H1 (cell line): ENCODE measurements at regions not wholly inside any gene's neighbourhood (a gene's known extent, or its start where the extent isn't known, plus 50 kb on each side); places are given as distances from the start of the nearest gene placed in this dataset.

Experiments used
- CTCF ChIA-PET: fragments of 300-600 bp; sonication (Branson Sonifier 250); formaldehyde crosslinking; loops from one replicate; lab custom pipeline; 2021; ENCODE audit not compliant: partially characterized antibody; lab: Charles Lee
- POLR2A ChIA-PET: fragments of 300-600 bp; sonication (Branson Sonifier 250); formaldehyde crosslinking; loops from one replicate; lab custom pipeline; 2021; ENCODE audit warnings: inconsistent platforms; ENCODE audit not compliant: partially characterized antibody; lab: Charles Lee
- DNase-seq, 2 experiments: peaks; one replicate each; pipeline versions ENCODE4 v3.0.0 to v3.0.0-alpha.2; 2010 to 2022; ENCODE audit warnings: low spot score in 2 of 2, low read depth in 1 of 2, mixed read lengths in 1 of 2
- FAIRE-seq: peaks from 2 replicates; lab custom pipeline; 2011; peaks lifted over from hg19 to GRCh38; lab: Jason Lieb, UNC
- H2AFZ ChIP-seq: 2 replicates; pipeline ENCODE4 v1.8.1; 2012; ENCODE audit warnings: low read length, inconsistent platforms
- H2AK5ac ChIP-seq: 2 replicates; pipeline ENCODE4 v1.6.1; 2013; ENCODE audit warnings: low read depth, low read length
- H2BK120ac ChIP-seq: replicated peaks from 2 replicates; pipeline ENCODE3; 2013; ENCODE audit warnings: low read depth, low read length, inconsistent platforms
- H2BK12ac ChIP-seq: 2 replicates; pipeline ENCODE4 v1.6.1; 2013; ENCODE audit warnings: low read depth, low read length
- H2BK15ac ChIP-seq: 2 replicates; pipeline ENCODE4 v1.6.1; 2013; ENCODE audit warnings: low read length
- H2BK20ac ChIP-seq: 2 replicates; pipeline ENCODE4 v1.6.1; 2013; ENCODE audit warnings: low read length
- H2BK5ac ChIP-seq: 2 replicates; pipeline ENCODE4 v1.6.1; 2013; ENCODE audit warnings: low read depth, low read length
- H3K14ac ChIP-seq: 2 replicates; pipeline ENCODE4 v1.6.1; 2013; ENCODE audit warnings: inconsistent platforms; ENCODE audit not compliant: insufficient read length
- H3K18ac ChIP-seq: 2 replicates; pipeline ENCODE4 v1.6.1; 2013; ENCODE audit warnings: low read length; ENCODE audit errors: extremely low read depth
- H3K23ac ChIP-seq: 2 replicates; pipeline ENCODE4 v1.6.1; 2013; ENCODE audit warnings: inconsistent platforms; ENCODE audit not compliant: insufficient read length
- H3K23me2 ChIP-seq: 2 replicates; pipeline ENCODE4 v1.6.1; 2013; ENCODE audit warnings: low read depth, low read length
- H3K27ac ChIP-seq: 2 replicates; pipeline ENCODE4 v1.6.1; 2011; ENCODE audit warnings: low read depth, low read length, inconsistent platforms
- H3K27me3 ChIP-seq, 4 experiments: replicated peaks in 1 of 4; 1 replicate in 1 of 4; 2 replicates in 3 of 4; pipeline versions ENCODE4 v1.6.1 to v1.8.1; 2011 to 2013; ENCODE audit warnings: low read length in 3 of 4, mild to moderate bottlenecking in 3 of 4, inconsistent platforms in 2 of 4, mixed read lengths in 2 of 4, moderate library complexity in 1 of 4; ENCODE audit not compliant: control insufficient read depth in 3 of 4, insufficient read depth in 3 of 4; ENCODE audit errors: extremely low read depth in 1 of 4
- H3K36me3 ChIP-seq, 4 experiments: 2 replicates each; pipeline versions ENCODE4 v1.6.1 to v1.8.1; 2011 to 2013; ENCODE audit warnings: mild to moderate bottlenecking in 4 of 4, low read length in 3 of 4, moderate library complexity in 2 of 4, control low read depth in 1 of 4, inconsistent platforms in 1 of 4; ENCODE audit not compliant: insufficient read depth in 4 of 4, control insufficient read depth in 2 of 4
- H3K4ac ChIP-seq: replicated peaks from 2 replicates; pipeline ENCODE3; 2013; ENCODE audit warnings: low read length, low read depth, mixed read lengths, inconsistent platforms; ENCODE audit not compliant: insufficient read length
- H3K4me1 ChIP-seq, 4 experiments: replicated peaks in 1 of 4; 1 replicate in 1 of 4; 2 replicates in 3 of 4; pipeline versions ENCODE4 v1.6.1 to v1.8.1; 2011 to 2013; ENCODE audit warnings: low read length in 3 of 4, inconsistent platforms in 2 of 4, mixed read lengths in 1 of 4; ENCODE audit not compliant: insufficient read depth in 4 of 4, control insufficient read depth in 3 of 4
- H3K4me2 ChIP-seq, 2 experiments: 2 replicates each; pipeline versions ENCODE4 v1.6.1 to v1.8.1; 2011 to 2013; ENCODE audit warnings: low read depth in 2 of 2, low read length in 2 of 2, control low read depth in 1 of 2, inconsistent platforms in 1 of 2, mild to moderate bottlenecking in 1 of 2; ENCODE audit not compliant: insufficient read depth in 1 of 2
- H3K4me3 ChIP-seq, 4 experiments: fragments of 200-600, 300-600 bp in 1 of 4; sonication (generic), shearing (Covaris generic), sonication (Bioruptor Twin) in 1 of 4; 2 replicates each; pipeline versions ENCODE4 v1.5.1 to v1.8.1; 2011 to 2016; ENCODE audit warnings: low read length in 4 of 4, low read depth in 3 of 4, control low read depth in 2 of 4, inconsistent platforms in 2 of 4, mild to moderate bottlenecking in 2 of 4, mixed read lengths in 1 of 4, moderate library complexity in 1 of 4; ENCODE audit not compliant: insufficient read depth in 2 of 4; ENCODE audit errors: extremely low read depth in 1 of 4
- H3K56ac ChIP-seq: replicated peaks from 2 replicates; pipeline ENCODE3; 2013; ENCODE audit warnings: low read depth, mild to moderate bottlenecking, mixed read lengths, low read length, inconsistent platforms; ENCODE audit not compliant: insufficient read length
- H3K79me1 ChIP-seq: 2 replicates; pipeline ENCODE4 v1.6.1; 2013; ENCODE audit warnings: low read depth, low read length, control low read depth
- H3K79me2 ChIP-seq, 2 experiments: 2 replicates each; pipeline versions ENCODE4 v1.6.1 to v1.8.1; 2012 to 2013; ENCODE audit warnings: low read length in 2 of 2, mild to moderate bottlenecking in 2 of 2, inconsistent platforms in 1 of 2; ENCODE audit not compliant: insufficient read depth in 2 of 2, control insufficient read depth in 1 of 2
- H3K9ac ChIP-seq, 4 experiments: replicated peaks in 1 of 4; 1 replicate in 1 of 4; 2 replicates in 3 of 4; pipeline versions ENCODE4 v1.6.1 to v1.8.1; 2011 to 2013; ENCODE audit warnings: low read depth in 3 of 4, low read length in 3 of 4, control low read depth in 2 of 4, mild to moderate bottlenecking in 2 of 4, moderate library complexity in 2 of 4, inconsistent platforms in 1 of 4; ENCODE audit errors: extremely low read depth in 1 of 4
- H3K9me3 ChIP-seq, 2 experiments: 2 replicates each; pipeline versions ENCODE4 v1.6.1 to v1.8.1; 2012 to 2013; ENCODE audit warnings: mild to moderate bottlenecking in 2 of 2, moderate library complexity in 2 of 2, control low read depth in 1 of 2, inconsistent platforms in 1 of 2, low read depth in 1 of 2, low read length in 1 of 2, mixed read lengths in 1 of 2; ENCODE audit not compliant: insufficient read depth in 2 of 2
- H4K20me1 ChIP-seq, 2 experiments: replicated peaks in 1 of 2; 2 replicates each; pipeline versions ENCODE3 to v1.8.1; 2011 to 2013; ENCODE audit warnings: inconsistent platforms in 2 of 2, low read length in 2 of 2, mild to moderate bottlenecking in 1 of 2; ENCODE audit not compliant: insufficient read depth in 2 of 2, control insufficient read depth in 1 of 2
- H4K5ac ChIP-seq: 2 replicates; pipeline ENCODE4 v1.6.1; 2013; ENCODE audit warnings: low read length, low read depth, mixed read lengths, inconsistent platforms; ENCODE audit not compliant: insufficient read length
- H4K8ac ChIP-seq: 2 replicates; pipeline ENCODE4 v1.8.0; 2013; ENCODE audit warnings: mild to moderate bottlenecking, moderate library complexity, low read length, inconsistent platforms; ENCODE audit not compliant: insufficient read depth; ENCODE audit errors: extremely low read depth
- H4K91ac ChIP-seq: replicated peaks from 2 replicates; pipeline ENCODE3; 2013; ENCODE audit warnings: low read length, mixed read lengths, inconsistent platforms; ENCODE audit not compliant: insufficient read length
- CBX8 ChIP-seq: fragments of 300-800, 300-1000 bp; sonication (generic); IDR thresholded peaks from 2 replicates; pipeline ENCODE4 v1.7.1; 2016; ENCODE audit warnings: low read depth, low read length, borderline replicate concordance
- CEBPB ChIP-seq: IDR thresholded peaks from 2 replicates; pipeline ENCODE4 v1.6.1; 2012; ENCODE audit warnings: low read depth, low read length
- CHD1 ChIP-seq: IDR thresholded peaks from 2 replicates; pipeline ENCODE4 v1.6.1; 2012; ENCODE audit warnings: low read depth, low read length, improper control_type of control experiment
- EZH2 ChIP-seq: fragments of 200-600 bp; sonication (generic); IDR thresholded peaks from 2 replicates; pipeline ENCODE4 v1.7.1; 2012; ENCODE audit warnings: low read depth, mild to moderate bottlenecking, moderate library complexity, low read length, inconsistent platforms; ENCODE audit not compliant: severe bottlenecking
- GTF2F1 ChIP-seq: IDR thresholded peaks from 2 replicates; pipeline ENCODE4 v1.6.1; 2012; ENCODE audit warnings: low read depth, low read length, improper control_type of control experiment, borderline replicate concordance
- HDAC6 ChIP-seq: IDR thresholded peaks from one replicate; pipeline ENCODE4 v1.7.1; 2012; ENCODE audit warnings: low read depth, mild to moderate bottlenecking, inconsistent platforms, low read length, moderate library complexity
- JUN ChIP-seq: IDR thresholded peaks from 2 replicates; pipeline ENCODE4 v1.6.1; 2011; ENCODE audit warnings: low read depth, mild to moderate bottlenecking, improper control_type of control experiment, low read length
- KDM5A ChIP-seq: fragments of 200-600 bp; IDR thresholded peaks from 2 replicates; pipeline ENCODE4 v1.7.1; 2012; ENCODE audit warnings: mild to moderate bottlenecking, low read length, inconsistent platforms, mixed read lengths
- MAX ChIP-seq: IDR thresholded peaks from 2 replicates; pipeline ENCODE4 v1.6.1; 2012; ENCODE audit warnings: inconsistent platforms
- PHF8 ChIP-seq: fragments of 200-600 bp; sonication (generic); conservative IDR thresholded peaks from 2 replicates; pipeline ENCODE4 v1.7.1; 2012; ENCODE audit warnings: low read depth, mild to moderate bottlenecking, inconsistent platforms, low read length, moderate library complexity
- SRF ChIP-seq: IDR thresholded peaks from 2 replicates; pipeline ENCODE4 v1.6.1; 2011; ENCODE audit warnings: mild to moderate bottlenecking, low read depth, low read length, moderate library complexity
- TAF1 ChIP-seq: IDR thresholded peaks from 2 replicates; pipeline ENCODE4 v1.6.1; 2011; ENCODE audit warnings: mild to moderate bottlenecking, low read depth, low read length
- ZNF274 ChIP-seq: IDR thresholded peaks from 2 replicates; pipeline ENCODE4 v1.7.0; 2012; ENCODE audit warnings: low read length, borderline replicate concordance; ENCODE audit errors: extremely low read depth
- WGBS, 2 experiments: shearing (Covaris generic) in 1 of 2; methylation state at CpG; one replicate each; pipeline versions ENCODE4 v1.1.6 to v1.1.7; 2013 to 2015; ENCODE audit warnings: low lambda C conversion rate in 2 of 2, mixed read lengths in 2 of 2, inconsistent platforms in 1 of 2, low coverage in 1 of 2, missing lambda C conversion rate in 1 of 2; ENCODE audit not compliant: insufficient replicate concordance in 2 of 2, insufficient coverage in 1 of 2, insufficient read length in 1 of 2; ENCODE audit errors: extremely low coverage in 1 of 2, missing lambda C conversion rate in 1 of 2; 5-methylcytosine and 5-hydroxymethylcytosine counted together

DNA sequence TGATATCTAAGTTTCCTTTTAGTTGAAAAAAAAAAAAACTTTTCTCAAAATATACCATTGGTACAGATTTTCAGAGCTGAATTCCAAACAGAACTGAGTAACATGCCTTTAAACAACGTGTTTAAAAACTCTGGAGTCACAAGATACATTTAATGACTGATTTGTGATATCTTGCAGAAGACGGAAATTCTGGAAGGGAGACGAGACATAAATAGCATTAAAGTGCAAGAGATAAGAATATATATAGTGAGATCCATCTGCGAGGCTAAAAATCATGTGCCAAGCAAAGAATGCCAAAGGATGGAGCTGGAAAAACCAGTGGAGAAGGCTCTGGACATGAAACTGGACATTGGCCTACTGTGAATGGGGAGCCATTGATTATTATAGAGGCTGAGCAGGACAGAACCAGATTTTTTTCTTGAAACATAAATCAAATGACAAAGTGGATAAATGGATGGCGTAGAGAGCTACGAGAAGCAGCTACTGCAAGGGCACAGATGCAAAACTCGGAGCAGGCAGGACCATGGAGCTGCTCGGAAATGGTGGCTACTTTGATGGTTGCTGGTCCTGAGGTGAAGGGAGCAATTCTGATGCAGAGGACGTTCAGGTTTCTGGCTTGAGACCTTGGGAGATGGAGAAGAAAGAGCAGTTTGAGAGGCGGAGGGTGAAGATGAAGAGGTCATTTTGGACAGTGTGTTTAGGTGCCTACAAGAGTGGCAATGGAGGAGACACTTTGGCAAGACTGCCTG, 88.8 kb downstream of the CPN2 start:
- 83% methylated on average over 10 of the region's 10 CpGs; no CpG with 5 or more reads in 1 of the 2 experiments for WGBS, 2 experiments
- Histone ChIP-seq H2BK12ac (no peak overlapping the region), H2AFZ (no peak overlapping the region), H3K79me2 (no peaks in the 10 kb centered on the region), H2BK20ac (no peak overlapping the region), H3K23me2 (no peaks in the 10 kb centered on the region), H3K4ac (no peak overlapping the region), H2BK120ac (no peak overlapping the region), H2BK15ac (no peak overlapping the region), H2BK5ac (no peak overlapping the region), H2AK5ac (no peak overlapping the region), H3K23ac (no peak overlapping the region), H3K9ac (no peak overlapping the region), H3K36me3 (no peaks in the 10 kb centered on the region), H4K8ac (no peak overlapping the region), H3K27ac (no peak overlapping the region), H3K4me1 (peaks cover 0 to 1% (median under 1%) of the 10 kb centered on the region in 4 experiments; a peak in 2 of 7 replicates), H3K9me3 (peaks cover 3 to 7% of the 10 kb centered on the region in 2 experiments; a peak in 1 of 4 replicates), H3K18ac (no peak overlapping the region), H3K14ac (no peak overlapping the region), H4K20me1 (no peaks in the 10 kb centered on the region), H4K91ac (no peak overlapping the region), H4K5ac (no peak overlapping the region), H3K56ac (no peak overlapping the region), H3K27me3 (no peaks in the 10 kb centered on the region), H3K4me3 (no peak overlapping the region), H3K79me1 (no peaks in the 10 kb centered on the region), H3K4me2 (no peak overlapping the region)
- FAIRE-seq (no peak), DNase-seq (no peak)
- POLR2A ChIA-PET: no interaction called here
- CTCF ChIA-PET: interaction anchor here (0.6 to 1.6 kb wide), 7 partner anchors 10 to 970 kb away, joined by 3 to 6 read pairs (median 3); no protein-coding TSS in a partner anchor
- no peak for TF ChIP-seq CBX8
- no peak for TF ChIP-seq HDAC6
- no peak for TF ChIP-seq GTF2F1
- no peak for TF ChIP-seq ZNF274
- TF ChIP-seq SRF: no peak
- no peak for TF ChIP-seq MAX
- no peak for TF ChIP-seq TAF1
- no peak for TF ChIP-seq KDM5A
- no peak for TF ChIP-seq JUN
- TF ChIP-seq PHF8: no peak
- TF ChIP-seq CHD1: no peak
- TF ChIP-seq CEBPB: no peak
- TF ChIP-seq EZH2: no peak
